Mesodermal cell (in vitro differentiated cells): ENCODE measurements at regions not wholly inside any gene's neighbourhood (a gene's known extent, or its start where the extent isn't known, plus 50 kb on each side); places are given as distances from the start of the nearest gene placed in this dataset.

Experiments
- H3K27ac ChIP-seq: 2 replicates; pipeline ENCODE4 v1.7.0; 2013; ENCODE audit warnings: mild to moderate bottlenecking, low read depth, low read length, moderate library complexity; ENCODE audit not compliant: severe bottlenecking
- H3K36me3 ChIP-seq: 2 replicates; pipeline ENCODE4 v1.7.1; 2013; ENCODE audit warnings: mild to moderate bottlenecking, low read length, moderate library complexity; ENCODE audit not compliant: control insufficient read depth, insufficient read depth
- H3K4me1 ChIP-seq: one replicate; pipeline ENCODE4 v1.7.1; 2013; ENCODE audit warnings: mild to moderate bottlenecking, low read length; ENCODE audit not compliant: insufficient read depth, control insufficient read depth, poor library complexity, severe bottlenecking
- H3K4me3 ChIP-seq: 2 replicates; pipeline ENCODE4 v1.7.0; 2013; ENCODE audit warnings: low read length, control low read depth, mild to moderate bottlenecking; ENCODE audit not compliant: insufficient read depth, poor library complexity, severe bottlenecking; ENCODE audit errors: extremely low read depth
- H3K9me3 ChIP-seq: 2 replicates; pipeline ENCODE4 v1.7.1; 2013; ENCODE audit warnings: mild to moderate bottlenecking, low read length, moderate library complexity; ENCODE audit not compliant: control insufficient read depth
- WGBS, 2 experiments: methylation state at CpG; one replicate each; pipeline ENCODE4 v1.1.5; 2013; ENCODE audit warnings: missing lambda C conversion rate in 2 of 2; ENCODE audit not compliant: insufficient coverage in 2 of 2; 5-methylcytosine and 5-hydroxymethylcytosine counted together

- no peaks in the 10 kb centered on the region for H3K9me3 ChIP-seq
- H3K36me3 ChIP-seq, result no peaks in the 10 kb centered on the region
- H3K4me3 ChIP-seq, result no peak overlapping the region
- WGBS, 2 experiments, result 100% methylated on average over 1 of the region's 3 CpGs; no CpG with 5 or more reads in 1 of the 2 experiments
- no peaks in the 10 kb centered on the region for H3K4me1 ChIP-seq
- H3K27ac ChIP-seq, result no peak overlapping the region
These were observed 591.6 kb downstream of the CAAP1 start for GRCh38 chr9:26301046-26301445.

- H3K4me3 ChIP-seq, result no peak overlapping the region
- no peaks in the 10 kb centered on the region for H3K9me3 ChIP-seq
- H3K27ac ChIP-seq, result no peak overlapping the region
- WGBS, 2 experiments, result 100% methylated on average over 5 of the region's 5 CpGs; no CpG with 5 or more reads in 1 of the 2 experiments
- H3K36me3 ChIP-seq, result no peaks in the 10 kb centered on the region
- no peaks in the 10 kb centered on the region for H3K4me1 ChIP-seq
These were observed 595.6 kb downstream of the CAAP1 start for GRCh38 chr9:26296910-26297572.

- H3K4me1 ChIP-seq, result no peaks in the 10 kb centered on the region
- no peaks in the 10 kb centered on the region for H3K9me3 ChIP-seq
- WGBS, 2 experiments, result 93 to 100% methylated on average over 1 to 2 of the region's 3 CpGs
- no peak overlapping the region for H3K27ac ChIP-seq
- no peaks in the 10 kb centered on the region for H3K36me3 ChIP-seq
- H3K4me3 ChIP-seq, result no peak overlapping the region
These were observed 599.7 kb downstream of the CAAP1 start for GRCh38 chr9:26292943-26293342.

- H3K27ac ChIP-seq, result no peak overlapping the region
- WGBS, 2 experiments, result 87 to 95% methylated on average over 3 to 4 of the region's 6 CpGs
- no peak overlapping the region for H3K4me3 ChIP-seq
- H3K4me1 ChIP-seq, result no peaks in the 10 kb centered on the region
- no peaks in the 10 kb centered on the region for H3K9me3 ChIP-seq
- no peaks in the 10 kb centered on the region for H3K36me3 ChIP-seq
These were observed 593.4 kb upstream of the TUSC1 start for GRCh38 chr9:26271495-26272122.

- no peak overlapping the region for H3K4me3 ChIP-seq
- H3K27ac ChIP-seq, result no peak overlapping the region
- H3K9me3 ChIP-seq, result peaks cover 10% of the 10 kb centered on the region
- 100% methylated on average over 1 of the region's 2 CpGs for WGBS, 2 experiments
- no peaks in the 10 kb centered on the region for H3K36me3 ChIP-seq
- H3K4me1 ChIP-seq, result peaks cover 6% of the 10 kb centered on the region
These were observed 588.0 kb upstream of the TUSC1 start for GRCh38 chr9:26266146-26266793.

- Histone ChIP-seq H3K36me3 (no peaks in the 10 kb centered on the region), H3K4me3 (no peak overlapping the region), H3K9me3 (peaks cover 10% of the 10 kb centered on the region), H3K27ac (peak overlapping the region; percentile 37), H3K4me1 (peaks cover 11% of the 10 kb centered on the region)
- WGBS, 2 experiments, result 50% methylated on average over 1 of the region's 1 CpG; no CpG with 5 or more reads in 1 of the 2 experiments
These were observed 586.7 kb upstream of the TUSC1 start for GRCh38 chr9:26264709-26265601.

GRCh38 chr9:26263478-26263877 is 585.2 kb upstream of the TUSC1 start:
- Histone ChIP-seq H3K4me1 (peaks cover 17% of the 10 kb centered on the region), H3K27ac (no peak overlapping the region)

GRCh38 chr9:26262421-26263107 is 584.3 kb upstream of the TUSC1 start:
- no peaks in the 10 kb centered on the region for H3K36me3 ChIP-seq
- peak overlapping the region; percentile 98 for H3K27ac ChIP-seq
- no peak overlapping the region for H3K4me3 ChIP-seq
- WGBS, 2 experiments, result 83 to 100% methylated on average over 1 of the region's 1 CpG
- peaks cover 10% of the 10 kb centered on the region for H3K9me3 ChIP-seq
- peaks cover 17% of the 10 kb centered on the region for H3K4me1 ChIP-seq

More at GRCh38 chr9:26263478-26263877, 585.2 kb upstream of the TUSC1 start:
- no peaks in the 10 kb centered on the region for H3K36me3 ChIP-seq
- H3K9me3 ChIP-seq, result peaks cover 10% of the 10 kb centered on the region
- no peak overlapping the region for H3K4me3 ChIP-seq

- WGBS, 2 experiments, result 0 to 43% methylated on average over 1 to 2 of the region's 3 CpGs
- Histone ChIP-seq H3K4me3 (no peak overlapping the region), H3K4me1 (peaks cover 17% of the 10 kb centered on the region)
These were observed 583.5 kb upstream of the TUSC1 start for GRCh38 chr9:26261503-26262330.

More at GRCh38 chr9:26261503-26262330, 583.5 kb upstream of the TUSC1 start:
- H3K27ac ChIP-seq, result peak overlapping the region; percentile 98
- peaks cover 10% of the 10 kb centered on the region for H3K9me3 ChIP-seq
- H3K36me3 ChIP-seq, result no peaks in the 10 kb centered on the region
